T-helper 1 cell treated with Interleukin-12 subunit alpha and Interleukin-12 subunit beta and Interleukin-4 antibody, amounts not matched to agents 30 μg/mL and 1 μg/mL, for 36 hours (primary cell): ENCODE measurements at regions not wholly inside any gene's neighbourhood (a gene's known extent, or its start where the extent isn't known, plus 50 kb on each side); places are given as distances from the start of the nearest gene placed in this dataset.
"Not testable (repeated sequence)": the region's sequence is repeated elsewhere in the genome, so short reads cannot be mapped to it uniquely, and the experiment has no call there.

Source experiments
- H3K27ac Mint-ChIP-seq: one replicate; pipeline ENCODE4 v1.8.0; 2021; ENCODE audit warnings: mild to moderate bottlenecking, mixed read lengths
- H3K27me3 Mint-ChIP-seq: one replicate; pipeline ENCODE4 v1.8.0; 2021; ENCODE audit warnings: low read depth, mixed read lengths
- H3K36me3 Mint-ChIP-seq: one replicate; pipeline ENCODE4 v1.8.0; 2021; ENCODE audit warnings: low read depth, mixed read lengths
- H3K4me1 Mint-ChIP-seq: one replicate; pipeline ENCODE4 v1.8.0; 2021; ENCODE audit warnings: low read depth, mixed read lengths
- H3K4me3 Mint-ChIP-seq: one replicate; pipeline ENCODE4 v1.8.0; 2021; ENCODE audit warnings: mild to moderate bottlenecking, moderate library complexity, mixed read lengths
- H3K9me3 Mint-ChIP-seq: one replicate; pipeline ENCODE4 v1.8.0; 2021; ENCODE audit warnings: mixed read lengths

GRCh38 chr5:158590746-158591300 lies 508.9 kb downstream of the EBF1 start:
- Mint-ChIP-seq H3K9me3 (no peaks in the 10 kb centered on the region), H3K4me1 (no peaks in the 10 kb centered on the region), H3K36me3 (no peaks in the 10 kb centered on the region), H3K4me3 (no peak overlapping the region), H3K27ac (no peak overlapping the region), H3K27me3 (no peaks in the 10 kb centered on the region)

DNA sequence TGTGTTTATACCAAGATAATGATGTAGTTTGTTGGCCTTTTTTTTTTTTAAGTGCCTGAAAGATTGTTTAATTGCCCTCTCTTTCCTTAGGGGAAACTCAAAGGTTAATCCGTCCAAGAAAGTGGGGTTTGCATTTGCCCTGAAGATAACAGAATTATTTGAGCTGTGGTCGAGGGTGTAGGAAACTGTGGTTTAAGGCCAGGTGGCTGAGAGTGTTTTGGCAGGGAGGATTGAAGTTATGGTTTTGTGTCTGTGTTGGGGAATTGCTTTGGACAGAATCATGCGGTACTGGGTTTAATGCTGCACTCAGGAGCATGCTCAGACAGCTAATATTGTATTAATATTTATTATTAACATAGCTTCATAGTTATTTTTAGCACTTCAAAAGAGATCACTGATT lies 509.8 kb downstream of the EBF1 start:
- Mint-ChIP-seq H3K9me3 (peaks cover 4% of the 10 kb centered on the region), H3K36me3 (no peaks in the 10 kb centered on the region), H3K27ac (no peak overlapping the region)

DNA sequence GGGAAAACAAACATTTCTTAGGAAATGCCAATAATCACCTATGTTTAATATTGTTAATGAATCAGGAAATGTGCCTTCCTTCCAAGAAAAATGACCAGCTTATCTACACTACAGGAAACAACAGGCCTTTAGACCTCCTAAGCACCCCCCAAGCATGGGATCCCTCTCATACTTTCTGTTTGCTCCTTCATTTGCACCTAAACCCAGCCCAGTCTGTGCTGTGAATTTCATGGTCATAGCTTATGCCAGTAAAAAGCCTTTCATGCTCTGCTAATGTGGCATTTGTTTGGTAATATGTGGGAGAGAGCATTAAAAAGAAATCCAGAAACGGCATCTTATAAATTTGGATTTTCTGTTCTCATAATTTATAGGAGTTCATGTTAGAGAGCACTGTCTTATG lies 511.1 kb downstream of the EBF1 start:
- no peaks in the 10 kb centered on the region for H3K27me3 Mint-ChIP-seq
- H3K36me3 Mint-ChIP-seq, result no peaks in the 10 kb centered on the region
- no peaks in the 10 kb centered on the region for H3K4me1 Mint-ChIP-seq
- H3K9me3 Mint-ChIP-seq, result peaks cover 10% of the 10 kb centered on the region
- H3K4me3 Mint-ChIP-seq, result no peak overlapping the region
- no peak overlapping the region for H3K27ac Mint-ChIP-seq

More for the DNA sequence above, 509.8 kb downstream of the EBF1 start:
- Mint-ChIP-seq H3K27me3 (no peaks in the 10 kb centered on the region), H3K4me1 (no peaks in the 10 kb centered on the region), H3K4me3 (no peak overlapping the region)

DNA sequence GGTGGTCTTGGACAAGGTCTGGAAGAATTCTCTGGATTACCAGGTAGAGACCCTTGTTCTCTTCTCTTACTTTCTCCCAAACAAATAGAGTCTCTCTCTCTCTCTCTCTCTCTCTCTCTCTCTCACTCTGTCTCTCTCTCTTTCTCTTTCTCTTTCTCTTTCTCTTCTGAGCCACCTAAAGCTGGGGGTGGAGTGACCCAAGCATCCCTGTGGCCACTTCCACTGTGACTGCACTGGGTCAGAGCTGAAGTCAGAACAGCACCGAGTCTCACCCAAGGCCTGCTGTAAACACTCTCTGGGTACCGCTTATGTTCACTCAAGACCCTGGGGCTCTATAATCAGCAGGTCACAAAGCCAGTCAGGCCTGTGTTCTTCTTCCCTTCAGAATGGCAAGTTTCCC lies 513.7 kb downstream of the EBF1 start:
- no peak overlapping the region for H3K4me3 Mint-ChIP-seq
- H3K9me3 Mint-ChIP-seq, result peaks cover 10% of the 10 kb centered on the region
- no peaks in the 10 kb centered on the region for H3K4me1 Mint-ChIP-seq
- H3K27me3 Mint-ChIP-seq, result no peaks in the 10 kb centered on the region
- H3K36me3 Mint-ChIP-seq, result no peaks in the 10 kb centered on the region
- no peak overlapping the region for H3K27ac Mint-ChIP-seq

- H3K27me3 Mint-ChIP-seq, result not testable (repeated sequence)
Measured at GRCh38 chr5:158582669-158583068, 517.0 kb downstream of the EBF1 start.

GRCh38 chr5:158573829-158574228 lies 525.9 kb downstream of the EBF1 start:
- Mint-ChIP-seq H3K27ac (no peak overlapping the region), H3K4me1 (no peaks in the 10 kb centered on the region), H3K9me3 (peaks cover 3% of the 10 kb centered on the region), H3K4me3 (no peak overlapping the region), H3K36me3 (no peaks in the 10 kb centered on the region), H3K27me3 (peaks cover 6% of the 10 kb centered on the region)

More at GRCh38 chr5:158582669-158583068, 517.0 kb downstream of the EBF1 start:
- not testable (repeated sequence) for H3K36me3 Mint-ChIP-seq, H3K4me3 Mint-ChIP-seq, H3K4me1 Mint-ChIP-seq, H3K27ac Mint-ChIP-seq
- peaks cover 18% of the 10 kb centered on the region for H3K9me3 Mint-ChIP-seq

GRCh38 chr5:158570502-158570901 lies 529.2 kb downstream of the EBF1 start:
- H3K27me3 Mint-ChIP-seq, result no peaks in the 10 kb centered on the region
- no peak overlapping the region for H3K4me3 Mint-ChIP-seq
- no peaks in the 10 kb centered on the region for H3K4me1 Mint-ChIP-seq
- H3K27ac Mint-ChIP-seq, result no peak overlapping the region
- H3K36me3 Mint-ChIP-seq, result no peaks in the 10 kb centered on the region
- no peaks in the 10 kb centered on the region for H3K9me3 Mint-ChIP-seq

- no peak overlapping the region for H3K27ac Mint-ChIP-seq
- no peak overlapping the region for H3K4me3 Mint-ChIP-seq
- H3K4me1 Mint-ChIP-seq, result no peaks in the 10 kb centered on the region
- no peaks in the 10 kb centered on the region for H3K36me3 Mint-ChIP-seq
- H3K9me3 Mint-ChIP-seq, result no peaks in the 10 kb centered on the region
- no peaks in the 10 kb centered on the region for H3K27me3 Mint-ChIP-seq
Measured at GRCh38 chr5:158569534-158569933, 530.2 kb downstream of the EBF1 start.

DNA sequence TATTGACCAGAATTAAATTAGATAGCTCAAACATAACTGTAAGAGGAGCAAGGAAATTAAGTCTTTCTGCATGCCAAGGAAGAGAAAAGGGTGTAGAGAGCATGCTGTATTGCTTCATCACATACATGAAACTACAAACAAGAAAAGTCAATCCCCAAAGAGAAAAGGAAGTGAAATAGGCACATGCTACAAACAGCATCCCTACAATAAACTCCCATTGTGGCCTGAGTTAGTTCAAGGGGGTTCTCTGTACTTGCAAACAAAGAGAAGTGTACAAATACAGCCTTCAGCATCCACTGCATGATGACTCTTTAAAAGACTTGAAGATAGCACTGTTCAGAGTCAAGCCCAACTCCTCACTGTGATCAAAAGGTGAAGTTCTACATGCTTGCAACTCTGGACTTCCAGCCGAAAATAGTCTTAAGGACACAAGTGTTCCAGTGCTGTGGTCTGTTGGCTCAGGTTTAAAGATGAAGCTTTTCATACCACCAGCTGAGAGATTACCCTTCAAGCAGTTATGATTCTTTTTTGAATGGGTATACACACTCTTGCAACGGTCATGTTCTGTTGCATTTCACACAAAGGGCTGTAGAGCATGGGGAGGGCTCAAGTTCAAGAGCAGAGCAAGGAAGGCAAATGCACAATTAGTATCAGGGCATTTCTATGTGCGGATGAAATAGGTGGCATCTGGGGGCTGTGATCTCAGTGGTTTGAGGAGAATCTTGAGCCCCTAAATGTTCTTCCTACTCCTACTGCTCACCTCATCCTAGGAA lies 534.5 kb downstream of the EBF1 start:
- Mint-ChIP-seq H3K4me3 (no peak overlapping the region), H3K27ac (no peak overlapping the region), H3K9me3 (peaks cover 6% of the 10 kb centered on the region), H3K36me3 (no peaks in the 10 kb centered on the region), H3K27me3 (no peaks in the 10 kb centered on the region), H3K4me1 (no peaks in the 10 kb centered on the region)

- H3K36me3 Mint-ChIP-seq, result no peaks in the 10 kb centered on the region
- H3K4me1 Mint-ChIP-seq, result no peaks in the 10 kb centered on the region
- peaks cover 6% of the 10 kb centered on the region for H3K9me3 Mint-ChIP-seq
Measured at GRCh38 chr5:158563760-158564390, 535.8 kb downstream of the EBF1 start.

GRCh38 chr5:158561562-158562190 lies 538.0 kb downstream of the EBF1 start:
- Mint-ChIP-seq H3K27ac (no peak overlapping the region), H3K27me3 (no peaks in the 10 kb centered on the region), H3K36me3 (no peaks in the 10 kb centered on the region), H3K4me1 (no peaks in the 10 kb centered on the region), H3K9me3 (peaks cover 6% of the 10 kb centered on the region), H3K4me3 (no peak overlapping the region)

More at GRCh38 chr5:158563760-158564390, 535.8 kb downstream of the EBF1 start:
- Mint-ChIP-seq H3K4me3 (no peak overlapping the region), H3K27me3 (no peaks in the 10 kb centered on the region), H3K27ac (no peak overlapping the region)

DNA sequence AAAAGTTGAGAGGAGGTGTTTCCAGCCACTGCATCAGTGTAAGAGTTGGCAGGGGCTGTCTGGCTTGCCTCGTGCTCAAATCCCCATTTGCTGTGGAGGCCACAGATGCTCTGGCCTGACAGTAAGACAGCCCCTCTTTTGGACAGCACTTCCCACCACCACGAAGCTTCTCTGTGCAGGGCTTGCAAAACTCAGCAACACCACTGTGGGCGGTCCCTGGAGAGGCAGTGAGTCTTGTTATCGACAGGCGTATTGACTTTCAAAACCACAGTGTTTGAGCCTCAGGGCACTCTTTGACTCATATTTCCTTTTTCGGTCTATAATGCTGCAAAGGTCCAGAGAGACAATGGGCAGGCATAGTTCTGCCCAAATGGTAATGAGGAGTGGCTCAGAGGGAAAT lies 539.5 kb downstream of the EBF1 start:
- H3K4me1 Mint-ChIP-seq, result no peaks in the 10 kb centered on the region
- H3K27ac Mint-ChIP-seq, result no peak overlapping the region
- H3K4me3 Mint-ChIP-seq, result no peak overlapping the region
- H3K9me3 Mint-ChIP-seq, result peaks cover 6% of the 10 kb centered on the region
- H3K27me3 Mint-ChIP-seq, result no peaks in the 10 kb centered on the region
- no peaks in the 10 kb centered on the region for H3K36me3 Mint-ChIP-seq

- Mint-ChIP-seq H3K4me3 (no peak overlapping the region), H3K27me3 (no peaks in the 10 kb centered on the region), H3K9me3 (peaks cover 6% of the 10 kb centered on the region), H3K27ac (no peak overlapping the region), H3K4me1 (no peaks in the 10 kb centered on the region), H3K36me3 (no peaks in the 10 kb centered on the region)
Measured at GRCh38 chr5:158559643-158560042, 540.1 kb downstream of the EBF1 start.

DNA sequence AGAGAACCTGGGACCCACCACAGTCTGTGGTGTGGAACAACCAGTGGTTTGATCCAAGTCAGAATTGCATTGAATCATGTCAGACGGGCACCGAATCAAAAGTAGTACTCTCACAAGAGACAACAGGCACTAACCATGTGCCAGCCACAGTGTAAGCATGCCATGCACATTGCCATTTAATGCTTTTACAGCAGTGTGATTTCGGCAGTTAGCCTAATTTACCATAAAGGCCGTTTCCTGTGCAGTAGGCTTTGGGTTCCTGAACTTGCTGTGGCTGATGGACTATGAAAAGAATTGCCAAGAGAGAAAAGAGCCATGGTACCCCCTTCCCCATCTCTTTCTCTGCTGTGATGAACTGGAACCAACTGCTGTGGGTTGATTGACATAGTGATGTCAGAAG lies 540.6 kb downstream of the EBF1 start:
- Mint-ChIP-seq H3K27me3 (no peaks in the 10 kb centered on the region), H3K4me3 (no peak overlapping the region), H3K4me1 (peaks cover 2% of the 10 kb centered on the region), H3K27ac (no peak overlapping the region), H3K36me3 (no peaks in the 10 kb centered on the region), H3K9me3 (peaks cover 6% of the 10 kb centered on the region)

- no peaks in the 10 kb centered on the region for H3K27me3 Mint-ChIP-seq
- H3K27ac Mint-ChIP-seq, result no peak overlapping the region
- H3K36me3 Mint-ChIP-seq, result no peaks in the 10 kb centered on the region
- H3K9me3 Mint-ChIP-seq, result no peaks in the 10 kb centered on the region
- no peak overlapping the region for H3K4me3 Mint-ChIP-seq
- peaks cover 2% of the 10 kb centered on the region for H3K4me1 Mint-ChIP-seq
Measured at GRCh38 chr5:158553962-158554336, 545.8 kb downstream of the EBF1 start.
